Calu3 (cell line): ENCODE measurements at regions not wholly inside any gene's neighbourhood (a gene's known extent, or its start where the extent isn't known, plus 50 kb on each side); places are given as distances from the start of the nearest gene placed in this dataset.
A peak's percentile ranks its signal among the peaks of the same experiment; 100 is the strongest.

Experiments
- BruUV-seq: library from RNA; stranded (reverse); fragments of 400-500 nt; replicated peaks from 2 replicates; lab custom pipeline; 2021; lab: Mats Ljungman, UMichigan
- CTCF ChIA-PET: fragments of 300-600 bp; sonication (Branson Sonifier 250); formaldehyde crosslinking; loops from one replicate; lab custom pipeline; 2022; ENCODE audit warnings: antibody characterized with exemption; lab: Charles Lee
- DNase-seq: peaks from one replicate; pipeline ENCODE4 v3.0.0; 2022
- H3K27ac Mint-ChIP-seq: one replicate; pipeline ENCODE4 v1.8.0; 2022; ENCODE audit warnings: mixed read lengths; ENCODE audit not compliant: unreplicated experiment
- H3K27me3 Mint-ChIP-seq: one replicate; pipeline ENCODE4 v1.8.0; 2022; ENCODE audit warnings: mixed read lengths; ENCODE audit not compliant: unreplicated experiment
- H3K36me3 Mint-ChIP-seq: one replicate; pipeline ENCODE4 v1.8.0; 2022; ENCODE audit warnings: mild to moderate bottlenecking, moderate library complexity, mixed read lengths; ENCODE audit not compliant: insufficient read depth, unreplicated experiment
- H3K4me1 Mint-ChIP-seq: one replicate; pipeline ENCODE4 v1.8.0; 2022; ENCODE audit warnings: mild to moderate bottlenecking, low read depth, mixed read lengths; ENCODE audit not compliant: unreplicated experiment
- H3K4me3 Mint-ChIP-seq: one replicate; pipeline ENCODE4 v1.8.0; 2022; ENCODE audit warnings: mild to moderate bottlenecking, low read depth, moderate library complexity, mixed read lengths; ENCODE audit not compliant: unreplicated experiment
- H3K9me3 Mint-ChIP-seq: one replicate; pipeline ENCODE4 v1.8.0; 2022; ENCODE audit warnings: low read depth, mixed read lengths; ENCODE audit not compliant: unreplicated experiment
- intact Hi-C: fragments of 100-400 bp; cut with micrococcal nuclease; formaldehyde crosslinking; loops from one replicate; pipeline ENCODE4 v1.10.0; 2022; ENCODE audit not compliant: unreplicated experiment
- TF ChIP-seq, protein P1 (sequence below): fragments of 200-600 bp; IDR thresholded peaks from one replicate; pipeline ENCODE4 v1.8.0; 2022; ENCODE audit warnings: antibody characterized with exemption; ENCODE audit not compliant: unreplicated experiment

DNA sequence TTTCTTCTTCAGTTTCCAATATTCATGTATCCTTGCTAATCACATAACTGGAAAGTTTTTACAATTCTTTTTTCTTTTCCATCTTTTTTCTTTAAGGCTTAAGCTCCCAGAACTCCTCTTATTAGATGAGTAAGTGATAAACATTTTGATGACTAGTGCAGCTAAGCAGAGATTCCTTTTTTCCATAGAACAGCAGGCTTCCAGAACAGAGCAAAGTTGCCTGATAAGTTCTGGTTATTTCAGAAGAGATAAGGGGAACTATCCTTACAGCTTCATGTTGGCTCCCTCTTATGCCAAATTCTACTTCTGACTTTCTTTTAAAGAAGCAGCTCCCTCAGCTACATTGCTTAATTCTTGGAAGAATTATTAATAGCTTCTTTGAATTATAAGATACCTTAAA, 194.7 kb upstream of the FAR2 start:
- no peaks in the 10 kb centered on the region for H3K36me3 Mint-ChIP-seq
- H3K9me3 Mint-ChIP-seq: no peaks in the 10 kb centered on the region
- BruUV-seq: no TSS peak
- no peak overlapping the region for H3K27ac Mint-ChIP-seq
- TF ChIP-seq, protein P1, sequence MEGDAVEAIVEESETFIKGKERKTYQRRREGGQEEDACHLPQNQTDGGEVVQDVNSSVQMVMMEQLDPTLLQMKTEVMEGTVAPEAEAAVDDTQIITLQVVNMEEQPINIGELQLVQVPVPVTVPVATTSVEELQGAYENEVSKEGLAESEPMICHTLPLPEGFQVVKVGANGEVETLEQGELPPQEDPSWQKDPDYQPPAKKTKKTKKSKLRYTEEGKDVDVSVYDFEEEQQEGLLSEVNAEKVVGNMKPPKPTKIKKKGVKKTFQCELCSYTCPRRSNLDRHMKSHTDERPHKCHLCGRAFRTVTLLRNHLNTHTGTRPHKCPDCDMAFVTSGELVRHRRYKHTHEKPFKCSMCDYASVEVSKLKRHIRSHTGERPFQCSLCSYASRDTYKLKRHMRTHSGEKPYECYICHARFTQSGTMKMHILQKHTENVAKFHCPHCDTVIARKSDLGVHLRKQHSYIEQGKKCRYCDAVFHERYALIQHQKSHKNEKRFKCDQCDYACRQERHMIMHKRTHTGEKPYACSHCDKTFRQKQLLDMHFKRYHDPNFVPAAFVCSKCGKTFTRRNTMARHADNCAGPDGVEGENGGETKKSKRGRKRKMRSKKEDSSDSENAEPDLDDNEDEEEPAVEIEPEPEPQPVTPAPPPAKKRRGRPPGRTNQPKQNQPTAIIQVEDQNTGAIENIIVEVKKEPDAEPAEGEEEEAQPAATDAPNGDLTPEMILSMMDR: no peak
- CTCF ChIA-PET: interaction anchor here (0.7 kb wide), 1 partner anchor 14 kb away, joined by 3 read pairs; no protein-coding TSS in a partner anchor
- H3K4me3 Mint-ChIP-seq: no peak overlapping the region
- no peak for DNase-seq
- H3K4me1 Mint-ChIP-seq: peaks cover 10% of the 10 kb centered on the region
- intact Hi-C loops: no loop called here
- no peaks in the 10 kb centered on the region for H3K27me3 Mint-ChIP-seq

DNA sequence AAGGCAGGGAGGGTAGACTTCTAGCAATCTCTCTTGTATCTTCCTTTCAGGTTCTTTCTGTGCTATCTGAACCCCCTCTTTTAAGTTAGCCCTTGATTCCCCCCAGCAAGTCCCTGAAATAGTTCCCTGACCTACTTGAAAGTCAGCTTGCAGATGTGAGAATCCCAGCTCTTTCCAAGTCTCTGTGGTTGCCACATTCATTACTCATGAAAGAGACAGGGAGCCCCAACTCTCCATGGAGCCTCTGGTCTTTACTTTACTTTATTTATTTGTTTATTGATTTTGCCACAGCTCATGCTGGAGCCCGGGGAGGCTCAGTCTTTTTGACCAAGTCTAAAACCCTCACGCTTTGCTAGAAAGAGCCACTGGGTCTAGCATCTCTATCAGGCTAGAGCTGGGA, 193.6 kb upstream of the FAR2 start:
- no TSS peak for BruUV-seq
- no peak overlapping the region for H3K27ac Mint-ChIP-seq
- H3K4me1 Mint-ChIP-seq: peaks cover 12% of the 10 kb centered on the region
- TF ChIP-seq, protein P1: no peak
- no peak overlapping the region for H3K4me3 Mint-ChIP-seq
- intact Hi-C loops: loop anchor here (5.0 kb wide), 1 partner anchor 1208 kb away; no protein-coding TSS in a partner anchor
- no peak for DNase-seq
- no peaks in the 10 kb centered on the region for H3K9me3 Mint-ChIP-seq
- H3K36me3 Mint-ChIP-seq: no peaks in the 10 kb centered on the region
- CTCF ChIA-PET: no interaction called here
- H3K27me3 Mint-ChIP-seq: no peaks in the 10 kb centered on the region

DNA sequence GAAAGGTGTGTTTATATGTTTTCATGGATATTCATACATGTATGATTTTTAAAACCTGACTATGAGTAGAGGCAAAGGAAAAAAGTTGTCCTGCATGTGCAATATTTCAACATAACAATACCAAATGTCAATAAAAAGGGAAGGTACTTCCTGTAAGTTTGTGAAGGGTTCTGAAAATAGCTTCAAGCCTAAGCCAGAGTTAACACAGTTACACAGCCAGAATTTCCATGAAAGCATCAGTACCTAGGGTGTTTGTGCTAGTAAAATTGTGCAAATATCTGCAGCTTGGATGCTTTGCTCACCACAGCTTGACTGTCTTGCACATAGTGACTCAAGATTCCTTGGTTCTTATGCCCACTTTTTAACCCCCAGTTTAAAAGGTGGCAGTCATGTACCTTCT, 193.1 kb upstream of the FAR2 start:
- BruUV-seq: no TSS peak
- H3K4me3 Mint-ChIP-seq: no peak overlapping the region

DNA sequence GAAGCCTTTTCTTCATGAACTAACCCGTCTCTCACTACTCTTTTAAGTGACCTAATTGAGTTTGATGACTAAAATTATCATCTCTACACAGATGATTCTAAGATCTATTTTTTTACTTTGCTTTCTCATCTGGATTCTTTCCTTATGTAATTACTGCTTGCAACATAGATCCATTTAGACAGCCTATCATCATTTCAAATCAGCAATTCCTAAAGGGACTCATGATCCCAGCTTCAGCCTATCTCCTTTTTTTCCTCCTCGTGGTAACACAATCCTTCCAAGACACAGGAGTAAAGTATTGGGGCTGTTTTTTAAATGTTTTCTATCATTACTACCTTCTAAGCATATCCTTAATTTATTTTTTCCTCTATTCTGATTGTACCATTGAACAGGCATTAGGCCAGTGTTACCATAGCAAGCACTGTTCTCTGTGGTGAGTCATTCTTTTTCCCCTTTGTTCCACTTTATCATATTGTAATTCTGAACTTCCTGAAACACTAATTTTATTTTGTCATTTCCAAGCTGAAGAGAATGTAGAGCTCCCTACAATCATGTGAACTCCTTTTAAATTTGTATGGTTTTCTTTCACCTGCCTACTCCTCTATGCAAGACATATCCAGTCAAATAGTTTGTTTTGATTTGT, 190.4 kb upstream of the FAR2 start:
- peaks cover 12% of the 10 kb centered on the region for H3K4me1 Mint-ChIP-seq
- H3K4me3 Mint-ChIP-seq: no peak overlapping the region
- no peaks in the 10 kb centered on the region for H3K9me3 Mint-ChIP-seq
- peak overlapping the region; percentile 33 for H3K27ac Mint-ChIP-seq
- H3K36me3 Mint-ChIP-seq: no peaks in the 10 kb centered on the region
- TF ChIP-seq, protein P1: no peak
- no peaks in the 10 kb centered on the region for H3K27me3 Mint-ChIP-seq
- BruUV-seq: no TSS peak
- intact Hi-C loops: loop anchor here (5.0 kb wide), 1 partner anchor 1211 kb away; no protein-coding TSS in a partner anchor
- no peak for DNase-seq
- CTCF ChIA-PET: no interaction called here

More for the DNA sequence above, 193.1 kb upstream of the FAR2 start:
- no peak for DNase-seq
- TF ChIP-seq, protein P1: no peak
- Mint-ChIP-seq H3K9me3 (no peaks in the 10 kb centered on the region), H3K36me3 (no peaks in the 10 kb centered on the region), H3K4me1 (peaks cover 12% of the 10 kb centered on the region), H3K27ac (no peak overlapping the region), H3K27me3 (no peaks in the 10 kb centered on the region)
- intact Hi-C loops: loop anchor here (5.0 kb wide), 1 partner anchor 1209 kb away; no protein-coding TSS in a partner anchor
- CTCF ChIA-PET: no interaction called here
